Stimulated activated CD8-positive, alpha-beta memory T cell treated with anti-CD3 and anti-CD28 coated beads, Interleukin-4, amount 100 ng/mL, for 48 hours (primary cell): ENCODE measurements at regions not wholly inside any gene's neighbourhood (a gene's known extent, or its start where the extent isn't known, plus 50 kb on each side); places are given as distances from the start of the nearest gene placed in this dataset.

Source experiments
- DNase-seq: peaks from one replicate; pipeline ENCODE4 v3.0.0-alpha.2; 2020

- DNase-seq = no peak
Measured at GRCh38 chr10:75294031-75294437, 58.3 kb upstream of the COMTD1 start.

DNA sequence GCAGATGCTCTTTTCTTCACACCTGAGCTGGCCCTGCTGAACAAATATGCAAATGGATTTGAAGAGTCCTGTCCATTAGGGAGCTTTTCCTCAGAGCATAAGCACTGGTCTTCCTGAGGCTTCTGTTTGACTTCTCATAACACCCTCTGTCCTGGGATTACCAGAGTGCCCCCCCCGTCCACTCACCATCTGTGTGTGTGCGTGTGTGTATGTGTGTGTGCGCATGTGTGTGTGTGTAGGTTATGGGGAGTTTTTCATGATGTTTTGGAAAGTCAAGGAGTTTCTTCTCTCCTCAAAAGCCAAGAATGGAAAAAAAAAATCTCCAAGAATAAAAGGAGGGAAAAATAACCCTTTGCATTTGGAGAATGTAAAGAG lies 57.7 kb upstream of the COMTD1 start:
- DNase-seq = no peak

DNA sequence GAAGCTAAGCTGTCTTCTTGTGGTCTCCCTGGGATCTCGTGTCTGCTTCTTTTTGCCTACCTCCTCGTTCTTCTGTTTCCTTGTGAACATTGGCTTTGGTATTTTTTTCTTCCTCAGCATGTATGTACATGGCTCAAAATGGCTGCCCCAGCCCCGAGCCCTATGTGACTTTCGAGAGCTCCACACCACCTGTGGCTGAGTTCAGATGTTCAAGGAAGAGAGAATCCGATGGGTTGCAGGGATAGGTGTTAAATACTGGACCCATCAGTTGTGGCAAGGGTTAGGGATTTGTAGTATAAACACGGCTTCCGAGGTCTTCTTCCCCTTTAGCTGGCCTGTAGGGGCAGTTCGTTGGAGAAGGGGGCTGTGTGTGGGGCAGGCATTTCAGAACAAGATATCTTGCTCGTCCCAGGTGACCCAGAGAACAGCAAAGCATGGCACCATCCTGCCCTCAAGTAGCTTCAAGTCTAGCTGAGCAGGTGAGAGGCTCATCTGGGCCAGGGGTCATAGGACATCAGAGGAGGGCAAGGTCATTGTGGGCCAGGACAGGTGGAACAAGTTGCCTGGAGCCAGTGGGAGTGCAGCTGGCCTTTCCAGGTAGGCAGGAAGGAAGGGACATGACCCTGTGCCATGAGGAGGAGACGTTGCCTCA lies 57.2 kb upstream of the COMTD1 start:
- DNase-seq = no peak

DNA sequence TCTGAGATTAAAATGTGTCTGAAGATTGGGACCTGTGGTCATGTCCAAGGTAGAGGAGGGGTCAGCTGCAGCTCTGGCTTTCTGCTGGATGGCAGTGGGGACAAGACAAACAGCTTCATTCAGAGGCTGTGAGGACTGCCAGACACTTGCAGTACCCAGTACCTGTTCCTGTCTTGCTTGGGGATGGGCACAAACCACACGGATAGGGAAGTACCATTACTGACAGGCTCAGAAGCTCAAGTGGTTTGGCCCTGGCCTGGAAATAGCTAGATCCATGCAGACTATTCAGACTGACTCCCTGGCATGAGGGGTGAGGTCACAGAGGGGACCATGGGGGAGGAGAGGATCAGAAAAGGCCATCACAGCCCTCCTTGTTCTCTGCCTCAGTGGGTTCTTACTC lies 56.0 kb upstream of the COMTD1 start:
- DNase-seq = no peak

GRCh38 chr10:75288140-75288711 lies 52.5 kb upstream of the COMTD1 start:
- DNase-seq = no peak

GRCh38 chr10:75287697-75288096 lies 51.9 kb upstream of the COMTD1 start:
- no peak for DNase-seq

GRCh38 chr10:75286901-75287300 lies 51.1 kb upstream of the COMTD1 start:
- no peak for DNase-seq
